ENCODE measurements at regions not wholly inside any gene's neighbourhood (a gene's known extent, or its start where the extent isn't known, plus 50 kb on each side); places are given as distances from the start of the nearest gene placed in this dataset.

- no peak for TF ChIP-seq CTCF (IDR thresholded peaks at IDR 0.05; ENCODE audit: insufficient read depth, low read depth, low read length, missing control alignments)
- no peak overlapping the region for H3K4me3 ChIP-seq (ENCODE audit: low read depth, low read length)
- DNase-seq (ENCODE audit: low read depth), result no peak
Measured at GRCh38 chr2:79292239-79292957, 132.8 kb upstream of the REG3A start.

DNA sequence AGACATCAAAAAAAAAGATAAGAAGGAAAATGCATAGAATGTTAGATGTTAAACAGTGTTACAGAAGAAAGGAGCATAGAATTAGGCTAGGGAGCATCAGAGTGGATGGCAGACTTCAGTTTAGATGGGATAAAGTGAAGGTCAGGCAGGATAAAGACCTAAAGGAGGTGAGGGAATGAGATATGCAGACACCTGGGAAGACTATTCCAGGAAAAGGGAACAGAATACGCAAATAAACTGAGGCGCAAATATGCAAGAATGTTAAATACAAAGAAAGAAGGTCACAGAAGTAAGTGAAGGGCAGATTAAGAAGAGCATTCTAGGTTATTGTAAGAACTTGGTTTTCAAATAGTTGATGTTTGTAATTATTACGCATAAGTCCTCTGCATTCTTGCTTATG, 116.3 kb upstream of the REG3A start:
- H3K4me3 ChIP-seq (ENCODE audit: low read depth, low read length), result no peak overlapping the region
- TF ChIP-seq CTCF (IDR thresholded peaks at IDR 0.05; ENCODE audit: insufficient read depth, low read depth, low read length, missing control alignments), result no peak
- no peak for DNase-seq (ENCODE audit: low read depth)

DNA sequence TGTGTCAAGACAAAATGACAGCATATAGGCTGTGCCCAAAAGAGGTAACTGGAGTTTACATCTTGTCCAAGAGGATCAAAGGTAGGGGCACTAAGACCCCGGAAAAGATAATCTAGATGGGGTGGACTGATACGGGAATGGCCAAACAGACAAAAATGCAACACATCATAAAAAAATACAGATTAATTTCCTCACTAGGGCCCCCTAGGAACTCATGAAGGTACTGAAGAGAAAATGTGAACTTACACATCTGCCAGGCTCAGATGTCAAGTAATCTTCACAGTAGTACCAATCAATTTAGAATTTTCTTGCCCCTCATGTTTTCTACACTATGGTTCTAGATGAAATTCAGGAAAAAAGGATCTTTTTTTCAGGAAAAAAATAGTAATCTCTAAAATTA, 115.6 kb upstream of the REG3A start:
- TF ChIP-seq CTCF (IDR thresholded peaks at IDR 0.05; ENCODE audit: insufficient read depth, low read depth, low read length, missing control alignments), result no peak
- no peak for DNase-seq (ENCODE audit: low read depth)
- H3K4me3 ChIP-seq (ENCODE audit: low read depth, low read length), result no peak overlapping the region

- no peak for TF ChIP-seq CTCF (IDR thresholded peaks at IDR 0.05; ENCODE audit: insufficient read depth, low read depth, low read length, missing control alignments)
- H3K4me3 ChIP-seq (ENCODE audit: low read depth, low read length), result no peak overlapping the region
- DNase-seq (ENCODE audit: low read depth), result no peak
Measured at GRCh38 chr2:79272616-79273015, 113.1 kb upstream of the REG3A start.

DNA sequence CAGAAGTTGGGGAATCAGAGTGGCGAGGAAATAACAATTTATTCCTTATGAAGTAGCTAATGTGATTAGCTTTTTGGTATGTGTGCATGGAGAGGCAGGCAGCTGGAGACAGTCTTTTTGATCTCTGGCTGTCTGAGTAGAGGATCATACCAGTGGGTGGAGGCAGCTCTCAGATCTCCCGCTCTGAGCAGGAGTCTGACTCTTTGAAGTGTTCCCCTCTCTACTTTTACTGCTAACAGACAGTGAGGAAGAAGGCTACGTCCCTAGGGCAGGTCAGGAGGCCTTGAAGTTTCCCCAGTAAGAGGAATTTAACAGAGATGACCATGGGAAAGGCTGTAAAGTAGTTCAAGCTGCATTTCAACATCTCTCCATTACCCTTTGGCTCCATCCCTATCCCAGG, 111.9 kb upstream of the REG3A start:
- TF ChIP-seq CTCF (IDR thresholded peaks at IDR 0.05; ENCODE audit: insufficient read depth, low read depth, low read length, missing control alignments), result no peak
- no peak for DNase-seq (ENCODE audit: low read depth)
- H3K4me3 ChIP-seq (ENCODE audit: low read depth, low read length), result no peak overlapping the region

- no peak for DNase-seq (ENCODE audit: low read depth)
- no peak for TF ChIP-seq CTCF (IDR thresholded peaks at IDR 0.05; ENCODE audit: insufficient read depth, low read depth, low read length, missing control alignments)
- no peak overlapping the region for H3K4me3 ChIP-seq (ENCODE audit: low read depth, low read length)
Measured at GRCh38 chr2:79260848-79261247, 101.3 kb upstream of the REG3A start.

GRCh38 chr2:79259959-79260358, 100.4 kb upstream of the REG3A start:
- no peak for TF ChIP-seq CTCF (IDR thresholded peaks at IDR 0.05; ENCODE audit: insufficient read depth, low read depth, low read length, missing control alignments)
- H3K4me3 ChIP-seq (ENCODE audit: low read depth, low read length), result no peak overlapping the region
- no peak for DNase-seq (ENCODE audit: low read depth)

Measured in GM12865 (cell line).